Hypothalamus (tissue), 51 donors: ENCODE measurements at regions not wholly inside any gene's neighbourhood (a gene's known extent, or its start where the extent isn't known, plus 50 kb on each side); places are given as distances from the start of the nearest gene placed in this dataset.

Source experiments
- DNase-seq, 51 donors: peaks; one replicate each; lab custom pipeline; 2025; lab: John Stamatoyannopoulos, UW

DNA sequence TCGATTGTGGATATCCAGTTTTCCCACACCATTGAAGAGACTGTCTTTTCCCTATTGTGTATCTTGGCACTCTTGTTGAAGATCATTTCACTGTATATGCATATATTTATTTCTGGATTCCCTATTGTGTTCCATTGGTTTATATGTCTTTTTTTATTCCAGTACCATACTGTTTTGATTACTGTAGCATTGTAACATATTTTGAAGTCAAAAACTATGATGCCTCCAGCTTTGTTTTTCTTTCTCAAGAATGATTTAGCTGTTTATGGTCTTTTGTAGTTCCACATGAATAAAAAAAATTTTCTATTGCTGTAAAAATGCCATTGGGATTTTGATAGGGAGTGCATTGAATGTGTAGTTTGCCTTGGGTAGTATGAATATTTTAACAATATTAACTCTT is 128.1 kb upstream of the SLC38A2 start:
- no peak for DNase-seq

DNA sequence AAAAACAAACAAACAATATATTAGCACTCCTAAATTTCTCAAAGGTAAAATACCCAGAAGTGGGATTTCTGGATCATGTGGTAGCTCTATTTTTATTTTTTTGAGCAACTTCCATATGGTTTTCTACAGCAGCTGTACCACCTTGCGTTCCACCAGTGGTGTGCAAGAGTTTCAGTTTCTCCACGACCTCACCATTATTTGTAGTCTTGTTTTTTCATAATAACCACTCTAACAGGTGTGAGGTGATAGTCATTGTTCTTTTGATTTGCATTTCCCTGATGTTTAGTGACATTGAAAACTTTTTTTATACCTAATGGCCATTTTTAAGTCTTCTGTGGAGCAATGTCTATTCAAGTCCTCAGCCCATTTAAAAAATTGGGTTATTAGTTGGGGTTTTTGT is 127.3 kb upstream of the SLC38A2 start:
- DNase-seq: no peak

DNA sequence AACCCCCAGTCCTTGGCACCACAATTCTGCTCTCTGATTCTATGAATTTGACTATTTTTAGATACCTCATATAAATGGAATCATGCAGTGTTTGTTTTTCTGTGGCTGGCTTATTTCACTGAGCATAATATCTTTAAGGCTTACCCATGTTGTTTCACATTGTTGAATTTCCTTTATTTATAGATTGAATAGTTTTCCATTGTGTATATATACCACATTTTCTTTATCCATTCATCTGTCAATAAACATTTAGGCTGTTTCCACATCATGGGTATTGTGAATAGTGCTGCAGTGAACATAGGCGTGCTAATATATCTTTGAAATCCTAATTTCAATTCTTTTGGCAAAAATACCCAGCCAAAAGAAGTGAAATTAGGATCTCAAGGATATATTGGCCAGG is 126.7 kb upstream of the SLC38A2 start:
- DNase-seq: no peak

DNA sequence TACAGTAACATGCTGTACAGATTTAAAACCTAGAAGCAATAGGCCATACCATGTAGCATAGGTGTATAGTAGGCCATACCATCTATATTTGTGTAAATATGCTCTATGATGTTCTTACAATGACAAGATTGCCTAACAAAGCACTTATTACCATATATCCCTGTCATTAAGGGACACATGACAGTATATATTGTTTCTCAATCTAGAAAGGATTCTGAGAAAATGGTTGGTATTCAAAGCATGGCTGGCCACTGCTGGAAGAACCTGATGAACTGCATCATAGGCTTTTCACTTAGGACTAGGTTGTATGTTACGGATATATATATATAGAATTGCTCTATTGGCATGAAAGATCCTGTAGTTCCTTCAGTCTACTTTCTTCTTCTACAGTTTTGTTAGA is 125.2 kb upstream of the SLC38A2 start:
- no peak for DNase-seq

DNA sequence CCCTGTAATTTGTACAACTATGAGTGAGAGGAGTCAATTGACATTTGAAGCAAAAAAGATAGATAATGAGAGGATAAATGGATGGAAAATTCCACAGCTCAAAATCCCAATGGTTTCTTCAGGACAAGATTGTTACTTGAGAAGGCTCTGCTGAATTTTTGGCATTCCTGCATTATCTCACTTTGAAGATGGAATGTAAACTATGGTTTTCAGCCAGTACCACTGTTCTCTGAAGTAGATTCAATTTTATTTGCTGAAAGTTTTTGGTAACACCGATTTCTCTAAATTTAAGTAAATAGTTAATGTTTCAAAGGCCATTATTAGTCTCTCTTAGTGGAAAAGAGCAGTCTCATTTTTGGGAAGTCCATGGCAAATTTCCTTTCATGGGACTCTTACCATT is 121.9 kb upstream of the SLC38A2 start:
- no peak for DNase-seq

DNA sequence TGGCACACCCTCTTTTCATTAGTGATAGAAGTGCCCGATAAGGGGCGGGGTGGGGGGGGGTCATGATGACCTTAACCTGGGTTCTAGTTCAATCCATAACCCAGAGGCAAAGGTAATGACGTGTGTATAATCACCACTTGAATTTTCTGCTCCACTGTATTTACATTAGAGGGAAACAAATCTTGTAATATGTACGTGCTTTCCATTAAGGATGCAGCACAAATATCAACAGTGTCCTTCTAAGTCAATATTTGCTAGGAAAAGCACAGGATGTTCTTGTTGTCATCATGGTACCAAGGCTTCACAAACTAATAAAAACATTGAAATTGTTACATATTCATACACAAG is 121.2 kb upstream of the SLC38A2 start:
- DNase-seq: no peak

DNA sequence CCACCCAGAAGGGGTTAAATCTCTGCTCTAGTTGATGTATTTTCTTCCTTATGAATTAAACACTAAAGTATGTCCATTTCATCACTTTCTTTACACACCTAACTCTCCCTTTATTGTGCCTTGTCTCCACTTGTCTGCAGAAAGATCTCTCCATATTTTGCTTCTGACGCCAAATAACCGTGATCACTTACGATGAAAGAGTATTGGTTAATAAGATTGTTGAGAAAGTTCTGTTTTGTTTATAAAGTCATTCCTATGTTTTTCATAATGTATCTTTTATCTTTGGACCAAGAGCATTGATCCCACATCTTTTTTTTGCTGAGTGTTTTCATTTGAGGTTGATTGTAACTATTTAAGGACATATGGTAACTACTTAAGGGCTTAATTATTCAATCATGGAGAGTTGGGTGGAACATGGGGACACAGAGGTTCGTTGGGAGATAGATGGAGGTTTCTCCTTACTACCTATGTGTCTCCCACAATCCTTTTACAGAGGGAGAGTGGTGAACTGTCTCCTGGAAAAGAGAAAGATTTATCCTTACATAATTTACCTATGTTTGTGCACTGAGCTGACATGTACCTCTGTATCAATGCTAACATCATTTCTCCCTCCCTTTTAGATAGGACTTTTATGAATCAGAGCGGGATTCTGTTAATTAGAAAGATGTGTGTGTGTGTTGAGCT is 120.7 kb upstream of the SLC38A2 start:
- DNase-seq: no peak

DNA sequence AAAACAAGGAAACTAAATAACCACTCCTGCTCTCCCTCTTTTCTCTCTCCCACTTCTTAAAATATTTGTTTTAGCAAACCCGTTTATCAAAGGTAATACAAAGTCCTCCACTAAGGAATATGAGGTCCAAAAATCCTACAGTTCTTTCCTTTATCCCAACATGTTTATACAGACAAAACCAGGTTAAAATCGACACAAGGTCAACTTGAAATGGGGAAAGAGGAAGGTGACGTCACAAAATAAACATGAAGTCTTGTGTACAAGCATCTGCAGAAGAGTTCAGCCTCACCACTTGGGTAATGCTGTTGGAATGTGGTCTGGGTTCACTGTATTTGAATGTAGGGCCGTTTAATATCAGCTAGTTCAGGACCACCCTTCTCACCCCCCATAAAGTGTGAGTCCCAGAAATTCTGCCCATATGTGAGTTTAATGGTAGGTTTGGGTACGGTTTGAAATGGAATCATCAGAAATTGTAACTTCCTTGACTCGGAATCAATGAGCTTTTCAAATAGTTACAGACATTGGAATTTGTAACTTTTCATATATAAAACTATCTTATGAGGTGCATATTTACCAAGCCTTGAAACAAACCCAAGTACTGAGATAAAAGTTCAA is 120.0 kb upstream of the SLC38A2 start:
- DNase-seq: no peak

DNA sequence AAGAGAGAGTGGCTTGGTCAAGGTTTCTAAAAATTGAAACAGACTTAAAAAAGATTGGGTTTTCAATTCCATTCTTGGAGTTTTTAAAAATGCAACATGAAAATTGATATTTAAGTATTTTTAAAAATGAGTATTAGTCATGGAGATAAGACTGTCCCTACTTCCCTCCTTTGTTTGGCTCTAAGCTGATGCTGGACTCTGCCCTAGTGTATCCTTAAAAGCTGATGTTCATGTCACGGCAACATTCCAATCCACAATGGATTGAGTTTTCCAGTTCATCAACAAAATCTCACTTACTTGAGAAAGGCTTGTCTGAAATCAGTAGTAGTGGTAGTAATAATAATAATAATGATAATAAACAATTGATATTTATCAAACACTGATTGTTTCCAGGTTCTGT is 119.0 kb upstream of the SLC38A2 start:
- DNase-seq: no peak

DNA sequence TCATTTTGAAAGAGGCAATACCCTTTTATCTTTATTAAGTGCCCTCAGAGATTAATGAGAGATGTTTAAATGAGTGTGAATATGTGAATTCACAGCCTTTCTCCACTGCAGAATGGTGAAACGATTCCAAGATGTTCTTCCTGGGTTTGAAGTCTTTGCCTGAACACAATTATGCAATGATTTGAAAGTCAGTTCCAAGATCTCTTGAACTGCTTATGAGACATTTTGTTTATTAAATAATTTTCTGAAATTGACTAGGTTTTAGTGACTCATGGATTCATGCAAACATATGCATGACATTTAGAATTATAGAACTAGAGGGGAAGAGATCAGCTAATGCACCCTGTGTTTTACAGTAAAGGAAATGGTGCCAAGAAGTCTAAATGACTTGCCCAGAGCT is 118.1 kb upstream of the SLC38A2 start:
- no peak for DNase-seq

DNA sequence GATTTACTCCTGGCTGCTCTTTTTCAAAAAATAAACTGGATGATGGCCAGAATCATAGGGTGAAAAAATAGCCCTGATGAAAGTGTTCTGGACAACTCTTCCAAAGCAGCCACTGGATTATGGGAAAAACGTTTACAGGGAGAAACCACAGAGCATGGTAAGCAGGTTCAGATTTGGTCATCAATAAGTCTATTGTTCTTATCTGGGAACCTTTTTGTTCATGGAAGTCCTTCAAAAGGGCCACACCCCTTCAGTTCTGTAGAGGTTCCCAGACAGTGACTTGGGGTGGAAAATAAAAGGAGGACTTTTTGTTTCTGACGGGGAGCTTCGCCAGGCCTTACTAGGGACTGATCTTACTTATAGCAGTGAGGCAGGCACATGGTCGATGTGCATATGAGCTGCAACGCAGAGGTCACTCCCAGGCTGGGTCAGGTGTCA is 117.4 kb upstream of the SLC38A2 start:
- DNase-seq: no peak

DNA sequence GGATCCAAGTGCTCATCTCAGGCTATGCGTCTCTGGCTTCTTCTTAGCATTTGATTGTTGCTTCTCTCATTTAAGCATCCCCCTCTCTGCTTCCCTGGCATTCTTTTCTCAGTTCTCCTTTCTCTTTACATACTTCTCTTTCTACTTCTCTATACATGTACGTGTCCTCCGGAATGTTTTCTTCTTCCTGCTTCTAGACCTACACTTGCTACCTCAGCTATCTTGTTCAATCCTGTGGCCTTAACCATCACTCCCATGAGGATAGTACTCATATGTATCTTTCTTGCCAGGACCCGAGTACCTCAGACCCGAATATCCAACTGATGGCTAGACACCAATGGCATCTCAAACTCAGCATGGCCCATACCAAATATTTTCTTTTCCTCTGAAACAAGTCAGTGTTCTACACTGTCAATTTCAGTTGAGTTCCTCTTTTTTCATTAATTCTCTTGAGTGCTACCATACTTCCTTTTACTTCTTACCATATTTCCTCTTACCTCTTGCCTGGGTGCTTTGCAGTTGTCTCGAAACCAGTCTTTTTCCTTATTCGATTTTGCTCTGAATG is 115.1 kb upstream of the SLC38A2 start:
- DNase-seq: peak in 1 of 51 donors; percentile 10

DNA sequence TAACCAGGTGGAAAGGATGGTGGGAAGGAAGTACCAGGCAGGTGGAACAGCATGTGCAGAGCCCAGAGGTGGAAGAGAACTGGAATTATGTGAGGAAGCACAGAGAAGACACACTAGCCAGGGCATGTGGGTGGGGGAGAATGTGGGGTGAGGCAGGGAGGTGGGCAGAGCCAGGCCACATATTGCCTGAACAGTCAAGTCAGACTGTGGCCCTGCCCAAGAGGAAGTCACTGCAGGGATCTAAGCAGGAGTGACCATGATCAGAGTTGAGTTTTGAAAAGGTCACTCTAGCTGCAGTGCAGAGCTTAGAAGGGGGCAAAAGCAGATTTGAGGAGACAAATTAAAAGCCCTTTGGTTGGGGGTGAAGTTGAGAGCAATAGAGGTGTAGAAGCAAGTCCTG is 114.0 kb upstream of the SLC38A2 start:
- no peak for DNase-seq

DNA sequence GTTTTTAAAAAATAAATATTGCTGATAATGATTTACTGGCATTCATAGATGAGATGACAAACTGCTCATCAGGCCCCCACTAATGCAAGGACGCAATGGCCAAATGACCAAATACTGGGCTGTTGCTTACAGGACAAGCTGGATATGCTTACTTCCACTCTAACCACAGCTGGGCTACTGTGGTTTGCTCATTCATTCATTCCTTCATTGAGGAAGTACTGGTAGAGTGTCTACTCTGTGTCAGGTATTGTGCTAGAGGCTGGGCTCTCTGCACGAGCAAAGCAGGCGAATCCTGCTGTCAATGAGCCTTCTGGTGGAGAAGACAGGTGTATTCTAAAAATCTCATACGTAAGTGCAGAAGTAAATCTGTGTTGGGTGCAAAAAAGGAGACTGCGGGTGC is 113.3 kb upstream of the SLC38A2 start:
- no peak for DNase-seq

DNA sequence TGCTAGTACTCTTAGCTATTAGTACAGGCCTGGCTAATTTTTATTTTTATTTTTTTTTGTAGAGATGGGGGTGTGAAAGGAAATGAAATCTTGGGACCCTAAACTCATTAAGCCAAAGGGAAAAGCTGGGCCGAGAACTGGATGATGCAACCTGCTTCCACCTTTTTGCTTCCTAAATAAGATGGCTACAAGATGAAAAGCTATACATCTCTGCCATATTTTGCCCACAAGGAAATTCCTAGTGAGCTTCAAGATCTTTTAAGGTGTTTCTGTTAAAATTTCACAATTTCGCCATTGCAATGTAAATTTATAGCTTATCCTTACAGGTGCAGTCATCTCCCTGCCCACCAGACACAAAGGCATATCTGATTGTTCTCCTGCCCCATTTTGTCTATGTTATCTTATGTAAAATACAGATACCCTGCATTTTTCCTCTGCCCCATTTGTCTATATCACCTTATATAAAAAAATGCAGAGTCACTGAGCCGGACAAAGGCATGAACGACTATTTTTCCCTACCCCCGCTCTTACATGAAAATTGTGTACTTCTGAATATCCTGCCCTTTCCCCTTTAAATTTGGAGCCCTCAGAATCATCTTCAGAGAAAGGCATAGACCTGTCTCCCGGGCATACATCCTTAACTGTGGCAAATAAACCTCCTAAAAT is 112.0 kb upstream of the SLC38A2 start:
- no peak for DNase-seq

DNA sequence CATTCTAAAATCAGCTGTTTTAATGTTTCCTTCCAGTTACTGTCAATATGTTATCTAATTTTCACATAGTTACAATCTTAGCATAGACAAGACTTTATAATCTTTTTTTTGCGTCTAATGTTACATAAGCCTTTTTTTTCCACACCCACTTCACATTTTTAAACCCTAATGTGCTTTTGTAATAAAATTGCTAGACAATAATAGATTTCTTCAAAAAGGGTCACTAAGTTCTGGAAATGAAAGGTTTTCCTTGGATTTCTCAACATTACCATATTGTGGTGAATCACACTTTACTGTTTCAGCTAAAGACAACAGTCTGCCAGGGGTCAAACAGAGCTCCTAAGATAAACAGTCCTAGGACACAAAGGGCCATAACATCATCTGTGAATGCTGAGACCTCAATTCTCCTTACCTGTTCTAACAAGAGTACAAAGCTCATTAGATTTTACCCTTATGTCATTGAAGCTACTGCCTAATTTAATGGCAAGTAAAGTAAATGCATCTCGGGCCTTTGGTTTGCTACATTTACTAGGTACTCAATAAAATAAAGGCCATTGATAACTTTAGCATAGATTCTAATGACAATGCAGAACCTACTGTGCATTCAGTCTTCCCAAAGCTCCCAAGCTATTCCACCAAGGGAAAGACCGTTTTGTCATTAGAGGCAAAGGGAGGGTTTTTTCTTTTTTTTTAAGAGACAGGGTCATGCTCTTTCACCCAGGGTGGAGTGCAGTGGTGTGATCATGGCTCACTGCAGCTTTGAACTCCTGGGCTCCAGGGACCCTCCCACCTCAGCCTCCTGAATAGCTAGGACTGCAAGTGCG is 111.2 kb upstream of the SLC38A2 start:
- DNase-seq: no peak

DNA sequence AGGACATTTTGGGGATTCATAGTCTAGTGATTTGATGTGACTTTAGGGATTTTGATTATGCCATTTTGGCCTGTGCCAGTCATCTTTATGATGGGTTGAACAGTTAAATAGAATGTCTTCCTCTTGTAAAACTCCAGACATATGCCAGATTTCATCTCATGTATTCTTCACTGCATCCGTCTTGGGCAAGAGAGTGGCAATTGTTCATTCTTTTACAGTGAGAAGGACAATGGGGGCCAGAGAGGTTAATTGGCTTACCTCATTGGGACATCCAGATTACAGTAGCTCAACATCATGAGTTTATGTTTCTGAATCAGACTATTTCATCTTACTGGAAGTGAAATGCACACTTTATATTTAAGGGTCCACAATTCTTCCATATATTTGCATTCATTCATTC is 108.2 kb upstream of the SLC38A2 start:
- DNase-seq: no peak

DNA sequence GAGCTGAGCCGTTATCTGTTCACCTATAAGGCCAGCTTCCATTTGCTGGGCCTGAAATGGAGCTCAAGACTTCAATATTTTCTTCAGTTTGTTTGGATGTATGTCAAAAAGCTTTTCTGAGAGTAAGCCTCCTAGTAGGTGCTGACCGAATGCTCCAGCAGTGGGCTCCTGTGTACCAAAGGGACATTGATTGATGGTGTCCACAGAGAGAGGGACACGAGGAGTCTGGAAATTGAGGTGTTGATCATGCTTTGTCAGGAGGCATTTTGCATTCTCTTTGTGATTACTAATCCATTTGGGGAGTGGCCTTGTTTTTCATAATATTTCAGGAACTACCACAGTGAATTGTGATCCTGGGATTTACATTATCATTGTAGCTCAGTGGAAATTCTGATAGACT is 107.7 kb upstream of the SLC38A2 start:
- no peak for DNase-seq

DNA sequence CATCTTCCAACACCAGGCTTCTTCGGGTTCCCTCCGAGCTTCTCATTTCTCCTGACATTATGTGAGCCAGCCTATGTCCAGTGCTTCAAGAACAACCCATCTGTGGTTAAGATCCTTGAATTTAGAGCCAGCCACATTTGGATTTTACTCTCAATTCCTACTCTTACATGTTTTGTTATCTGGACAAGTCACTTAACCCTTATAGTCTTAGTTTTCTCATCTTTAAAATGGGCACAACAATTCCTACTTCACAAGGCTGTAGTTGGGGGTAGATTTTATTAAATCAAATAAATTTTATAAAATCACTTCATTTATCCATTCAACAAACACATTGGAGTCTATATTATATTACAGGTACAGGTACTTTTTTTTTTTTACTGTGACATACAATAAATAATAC is 105.5 kb upstream of the SLC38A2 start:
- DNase-seq: no peak

DNA sequence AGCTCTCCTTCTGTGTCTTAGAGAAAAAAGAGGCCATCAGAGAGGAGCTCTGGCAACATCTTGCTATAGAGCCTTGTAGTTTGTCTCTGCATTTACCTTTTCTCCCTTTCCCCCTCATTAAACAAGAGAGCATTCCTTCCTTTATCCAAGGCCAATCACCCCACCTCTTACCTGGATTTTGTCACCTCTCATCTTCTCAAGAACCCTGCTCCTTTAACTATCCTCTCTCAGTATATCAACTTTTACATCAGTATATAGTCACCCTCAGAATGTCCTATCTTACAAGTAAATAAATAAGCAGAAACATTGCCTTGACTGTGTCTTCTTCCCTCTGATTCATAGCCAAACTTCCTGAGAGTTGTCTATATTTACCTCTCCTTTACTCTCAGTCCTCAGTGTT is 105.0 kb upstream of the SLC38A2 start:
- no peak for DNase-seq

DNA sequence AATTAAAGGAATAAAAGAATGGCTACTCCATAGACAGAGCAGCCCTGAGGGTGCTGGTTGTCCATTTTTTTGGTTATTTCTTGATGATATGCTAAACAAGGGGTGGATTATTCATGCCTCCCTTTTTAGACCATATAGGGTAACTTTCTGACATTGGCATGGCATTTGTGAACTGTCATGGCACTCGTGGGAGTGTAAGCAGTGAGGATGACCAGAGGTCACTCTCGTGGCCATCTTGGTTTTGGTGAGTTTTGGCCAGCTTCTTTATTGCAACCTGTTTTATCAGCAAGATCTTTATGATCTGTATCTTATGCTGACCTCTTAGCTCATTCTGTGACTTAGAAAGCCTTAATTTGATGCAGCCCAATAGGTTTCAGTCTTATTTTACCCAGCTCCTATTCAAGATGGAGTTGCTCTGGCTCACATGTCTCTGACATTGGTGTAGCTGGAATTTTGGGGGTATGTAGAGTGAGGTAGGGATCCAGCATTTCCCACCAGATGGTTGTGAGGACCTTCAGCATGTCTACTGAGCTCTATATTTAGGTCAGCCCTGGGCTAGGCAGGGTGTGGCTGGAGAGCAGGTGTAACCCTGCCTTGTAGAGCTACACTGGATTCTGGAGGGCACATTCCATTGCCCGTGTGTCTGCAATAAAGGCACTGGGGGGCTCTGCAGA is 103.5 kb upstream of the SLC38A2 start:
- DNase-seq: no peak
